Neutrophil (primary cell): ENCODE measurements at regions not wholly inside any gene's neighbourhood (a gene's known extent, or its start where the extent isn't known, plus 50 kb on each side); places are given as distances from the start of the nearest gene placed in this dataset.

ENCODE experiments used
- H3K27ac ChIP-seq: fragments of 200-600 bp; sonication (generic); 2 replicates; pipeline ENCODE4 v1.5.1; 2016; ENCODE audit warnings: mild to moderate bottlenecking, moderate library complexity
- H3K27me3 ChIP-seq: fragments of 200-600 bp; sonication (generic); 2 replicates; pipeline ENCODE4 v1.6.0; 2016; ENCODE audit warnings: mild to moderate bottlenecking
- H3K36me3 ChIP-seq: fragments of 200-600 bp; sonication (generic); 2 replicates; pipeline ENCODE4 v1.5.1; 2017
- H3K4me1 ChIP-seq, 2 experiments: fragments of 200-600 bp in 1 of 2; sonication (generic) in 1 of 2; 1 replicate in 1 of 2; 2 replicates in 1 of 2; pipeline versions ENCODE4 v1.5.1 to v1.6.1; 2013 to 2016; ENCODE audit warnings: low read depth in 1 of 2, low read length in 1 of 2, mild to moderate bottlenecking in 1 of 2, moderate library complexity in 1 of 2; ENCODE audit not compliant: control insufficient read depth in 1 of 2, insufficient read depth in 1 of 2
- H3K4me3 ChIP-seq, 2 experiments: fragments of 200-600 bp in 1 of 2; sonication (generic) in 1 of 2; 1 replicate in 1 of 2; 2 replicates in 1 of 2; pipeline ENCODE4 v1.5.1; 2013 to 2016; ENCODE audit warnings: low read depth in 1 of 2, low read length in 1 of 2, mild to moderate bottlenecking in 1 of 2, moderate library complexity in 1 of 2
- H3K9me3 ChIP-seq: fragments of 200-600 bp; sonication (generic); 2 replicates; pipeline ENCODE4 v1.5.1; 2016
- TF ChIP-seq, protein P1 (sequence below): fragments of 200-600 bp; sonication (generic); IDR thresholded peaks from 2 replicates; pipeline ENCODE4 v1.5.1; 2016; ENCODE audit warnings: antibody characterized with exemption

- Histone ChIP-seq H3K27ac (no peak overlapping the region), H3K4me3 (no peak overlapping the region), H3K36me3 (no peaks in the 10 kb centered on the region), H3K4me1 (no peaks in the 10 kb centered on the region), H3K9me3 (no peaks in the 10 kb centered on the region), H3K27me3 (no peaks in the 10 kb centered on the region)
- TF ChIP-seq, protein P1, sequence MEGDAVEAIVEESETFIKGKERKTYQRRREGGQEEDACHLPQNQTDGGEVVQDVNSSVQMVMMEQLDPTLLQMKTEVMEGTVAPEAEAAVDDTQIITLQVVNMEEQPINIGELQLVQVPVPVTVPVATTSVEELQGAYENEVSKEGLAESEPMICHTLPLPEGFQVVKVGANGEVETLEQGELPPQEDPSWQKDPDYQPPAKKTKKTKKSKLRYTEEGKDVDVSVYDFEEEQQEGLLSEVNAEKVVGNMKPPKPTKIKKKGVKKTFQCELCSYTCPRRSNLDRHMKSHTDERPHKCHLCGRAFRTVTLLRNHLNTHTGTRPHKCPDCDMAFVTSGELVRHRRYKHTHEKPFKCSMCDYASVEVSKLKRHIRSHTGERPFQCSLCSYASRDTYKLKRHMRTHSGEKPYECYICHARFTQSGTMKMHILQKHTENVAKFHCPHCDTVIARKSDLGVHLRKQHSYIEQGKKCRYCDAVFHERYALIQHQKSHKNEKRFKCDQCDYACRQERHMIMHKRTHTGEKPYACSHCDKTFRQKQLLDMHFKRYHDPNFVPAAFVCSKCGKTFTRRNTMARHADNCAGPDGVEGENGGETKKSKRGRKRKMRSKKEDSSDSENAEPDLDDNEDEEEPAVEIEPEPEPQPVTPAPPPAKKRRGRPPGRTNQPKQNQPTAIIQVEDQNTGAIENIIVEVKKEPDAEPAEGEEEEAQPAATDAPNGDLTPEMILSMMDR = no peak
Measured at GRCh38 chr16:61243954-61244353, 792.3 kb downstream of the CDH8 start.

GRCh38 chr16:61237884-61238485 lies 798.3 kb downstream of the CDH8 start:
- H3K27me3 ChIP-seq = no peaks in the 10 kb centered on the region
- no peaks in the 10 kb centered on the region for H3K4me1 ChIP-seq
- H3K36me3 ChIP-seq = no peaks in the 10 kb centered on the region
- TF ChIP-seq, protein P1 = no peak
- no peaks in the 10 kb centered on the region for H3K9me3 ChIP-seq
- H3K4me3 ChIP-seq = no peak overlapping the region
- no peak overlapping the region for H3K27ac ChIP-seq

DNA sequence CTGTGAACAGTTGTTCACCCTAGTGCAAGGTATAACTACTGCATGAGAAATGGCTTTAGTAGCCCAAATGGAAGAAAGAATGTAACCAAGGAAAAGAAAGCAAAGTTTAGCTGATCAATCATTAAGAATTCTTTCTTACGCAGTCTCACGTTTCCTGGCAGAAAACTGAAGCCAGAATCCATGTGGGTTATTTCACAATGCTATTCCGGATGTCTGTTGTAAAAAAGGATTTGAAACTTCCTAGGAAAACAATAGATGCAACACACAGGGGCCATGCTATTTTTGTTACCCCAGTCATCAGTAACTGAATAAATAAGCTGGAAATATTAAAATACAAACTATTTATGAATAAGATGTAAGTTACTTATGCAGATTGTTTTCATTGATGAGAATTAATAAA lies 802.5 kb downstream of the CDH8 start:
- Histone ChIP-seq H3K4me1 (no peaks in the 10 kb centered on the region), H3K4me3 (no peak overlapping the region), H3K36me3 (no peaks in the 10 kb centered on the region), H3K27ac (no peak overlapping the region), H3K9me3 (no peaks in the 10 kb centered on the region), H3K27me3 (no peaks in the 10 kb centered on the region)
- TF ChIP-seq, protein P1 = no peak

DNA sequence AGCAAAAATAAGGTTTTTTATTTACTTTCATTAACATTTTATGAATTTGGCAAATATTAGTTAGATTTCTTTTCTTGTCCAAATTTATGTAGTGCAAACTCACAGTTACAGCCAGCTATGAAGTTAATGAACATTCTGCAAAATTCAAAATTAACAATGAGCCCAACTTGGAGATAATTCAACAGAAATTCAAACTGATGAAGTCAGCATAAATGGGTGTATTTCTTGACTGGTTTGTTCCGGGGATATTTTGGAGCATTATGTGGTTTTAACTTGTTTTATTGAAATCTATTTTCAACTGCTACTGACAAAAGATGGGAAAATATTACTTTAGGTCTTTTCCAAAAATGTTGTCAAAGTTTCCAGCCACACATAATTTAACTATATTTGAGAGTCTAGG lies 807.9 kb downstream of the CDH8 start:
- no peak overlapping the region for H3K4me3 ChIP-seq
- no peaks in the 10 kb centered on the region for H3K36me3 ChIP-seq
- H3K27me3 ChIP-seq = no peaks in the 10 kb centered on the region
- H3K4me1 ChIP-seq = no peaks in the 10 kb centered on the region
- no peak overlapping the region for H3K27ac ChIP-seq
- TF ChIP-seq, protein P1 = no peak
- H3K9me3 ChIP-seq = no peaks in the 10 kb centered on the region

DNA sequence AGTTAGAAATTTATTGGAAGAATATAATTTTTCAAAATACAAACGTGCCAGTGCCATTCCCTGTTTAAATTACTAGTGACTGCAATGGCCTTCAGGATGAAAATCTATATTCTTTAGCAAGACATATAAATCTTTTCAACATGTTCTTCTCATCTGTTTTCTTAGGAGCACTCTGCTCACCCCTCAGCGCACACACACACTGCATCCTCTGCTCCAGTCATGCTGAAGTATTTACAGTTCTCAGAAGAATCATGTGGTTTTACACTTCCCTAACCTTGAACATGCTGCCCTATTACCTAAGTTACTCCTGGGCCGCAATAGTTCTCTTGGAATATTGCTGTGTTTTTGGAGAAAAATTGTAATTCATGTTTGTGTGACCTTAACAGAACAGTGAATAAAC lies 820.6 kb downstream of the CDH8 start:
- TF ChIP-seq, protein P1 = no peak
- H3K4me3 ChIP-seq = no peak overlapping the region
- no peaks in the 10 kb centered on the region for H3K36me3 ChIP-seq
- no peak overlapping the region for H3K27ac ChIP-seq
- no peaks in the 10 kb centered on the region for H3K4me1 ChIP-seq
- H3K27me3 ChIP-seq = no peaks in the 10 kb centered on the region
- no peaks in the 10 kb centered on the region for H3K9me3 ChIP-seq

- TF ChIP-seq, protein P1 = no peak
- Histone ChIP-seq H3K27ac (no peak overlapping the region), H3K4me3 (no peak overlapping the region), H3K36me3 (no peaks in the 10 kb centered on the region), H3K9me3 (no peaks in the 10 kb centered on the region), H3K27me3 (no peaks in the 10 kb centered on the region), H3K4me1 (no peaks in the 10 kb centered on the region)
Measured at GRCh38 chr16:61214780-61215179, 821.5 kb downstream of the CDH8 start.
